T-helper 1 cell treated with Interleukin-12 subunit alpha and Interleukin-12 subunit beta and Interleukin-4 antibody, amounts not matched to agents 30 μg/mL and 1 μg/mL, for 36 hours (primary cell): ENCODE measurements at regions not wholly inside any gene's neighbourhood (a gene's known extent, or its start where the extent isn't known, plus 50 kb on each side); places are given as distances from the start of the nearest gene placed in this dataset.

Experiments used
- H3K27ac Mint-ChIP-seq: one replicate; pipeline ENCODE4 v1.8.0; 2021; ENCODE audit warnings: mild to moderate bottlenecking, mixed read lengths
- H3K27me3 Mint-ChIP-seq: one replicate; pipeline ENCODE4 v1.8.0; 2021; ENCODE audit warnings: low read depth, mixed read lengths
- H3K36me3 Mint-ChIP-seq: one replicate; pipeline ENCODE4 v1.8.0; 2021; ENCODE audit warnings: low read depth, mixed read lengths
- H3K4me1 Mint-ChIP-seq: one replicate; pipeline ENCODE4 v1.8.0; 2021; ENCODE audit warnings: low read depth, mixed read lengths
- H3K4me3 Mint-ChIP-seq: one replicate; pipeline ENCODE4 v1.8.0; 2021; ENCODE audit warnings: mild to moderate bottlenecking, moderate library complexity, mixed read lengths
- H3K9me3 Mint-ChIP-seq: one replicate; pipeline ENCODE4 v1.8.0; 2021; ENCODE audit warnings: mixed read lengths

DNA sequence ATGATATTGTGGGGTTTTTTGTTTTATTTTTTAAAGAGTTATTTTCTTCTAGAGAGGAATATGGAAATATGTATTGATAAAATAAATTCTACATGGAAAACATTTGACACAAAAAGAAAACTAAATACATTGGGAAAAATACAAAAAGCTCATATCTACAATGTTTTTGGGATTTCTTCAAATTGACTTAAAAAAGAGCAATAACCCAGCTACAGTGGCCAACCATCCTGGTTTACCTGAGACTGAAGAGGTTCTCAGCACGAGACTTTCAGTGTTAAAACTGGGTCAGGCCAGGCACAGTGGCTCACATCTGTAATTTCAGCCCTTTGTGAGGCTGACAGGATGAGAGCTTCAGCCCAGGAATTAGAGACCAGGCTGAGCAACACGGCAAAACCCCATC lies 56.7 kb upstream of the MYCN start:
- H3K36me3 Mint-ChIP-seq, result no peaks in the 10 kb centered on the region
- H3K27me3 Mint-ChIP-seq, result no peaks in the 10 kb centered on the region
- no peak overlapping the region for H3K27ac Mint-ChIP-seq
- no peak overlapping the region for H3K4me3 Mint-ChIP-seq
- no peaks in the 10 kb centered on the region for H3K4me1 Mint-ChIP-seq
- H3K9me3 Mint-ChIP-seq, result no peaks in the 10 kb centered on the region

GRCh38 chr2:15884790-15885189 lies 55.6 kb upstream of the MYCN start:
- no peak overlapping the region for H3K4me3 Mint-ChIP-seq
- no peaks in the 10 kb centered on the region for H3K4me1 Mint-ChIP-seq
- no peaks in the 10 kb centered on the region for H3K27me3 Mint-ChIP-seq
- H3K36me3 Mint-ChIP-seq, result no peaks in the 10 kb centered on the region
- H3K9me3 Mint-ChIP-seq, result no peaks in the 10 kb centered on the region
- H3K27ac Mint-ChIP-seq, result no peak overlapping the region

DNA sequence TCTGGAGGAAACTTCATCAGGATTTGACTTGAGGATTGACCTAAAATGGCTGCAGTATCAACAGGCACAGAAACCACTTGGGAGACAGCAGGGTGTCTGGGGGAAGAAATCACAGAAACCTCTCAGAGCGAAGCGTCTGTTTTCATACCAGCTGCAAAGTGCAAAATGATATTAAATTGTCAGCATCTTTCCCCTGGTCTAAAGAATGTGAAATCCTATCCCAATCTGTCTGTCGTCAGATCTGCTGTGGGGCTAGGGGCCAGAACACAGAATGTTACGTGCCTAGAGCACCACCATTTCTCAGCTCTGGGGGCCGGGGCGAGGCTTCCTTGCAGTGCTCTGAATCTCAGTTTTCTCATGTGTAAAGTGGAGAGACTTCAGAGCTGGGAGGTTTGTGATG lies 54.1 kb upstream of the MYCN start:
- H3K9me3 Mint-ChIP-seq, result no peaks in the 10 kb centered on the region
- no peaks in the 10 kb centered on the region for H3K4me1 Mint-ChIP-seq
- H3K4me3 Mint-ChIP-seq, result no peak overlapping the region
- H3K27ac Mint-ChIP-seq, result no peak overlapping the region
- H3K36me3 Mint-ChIP-seq, result no peaks in the 10 kb centered on the region
- no peaks in the 10 kb centered on the region for H3K27me3 Mint-ChIP-seq

DNA sequence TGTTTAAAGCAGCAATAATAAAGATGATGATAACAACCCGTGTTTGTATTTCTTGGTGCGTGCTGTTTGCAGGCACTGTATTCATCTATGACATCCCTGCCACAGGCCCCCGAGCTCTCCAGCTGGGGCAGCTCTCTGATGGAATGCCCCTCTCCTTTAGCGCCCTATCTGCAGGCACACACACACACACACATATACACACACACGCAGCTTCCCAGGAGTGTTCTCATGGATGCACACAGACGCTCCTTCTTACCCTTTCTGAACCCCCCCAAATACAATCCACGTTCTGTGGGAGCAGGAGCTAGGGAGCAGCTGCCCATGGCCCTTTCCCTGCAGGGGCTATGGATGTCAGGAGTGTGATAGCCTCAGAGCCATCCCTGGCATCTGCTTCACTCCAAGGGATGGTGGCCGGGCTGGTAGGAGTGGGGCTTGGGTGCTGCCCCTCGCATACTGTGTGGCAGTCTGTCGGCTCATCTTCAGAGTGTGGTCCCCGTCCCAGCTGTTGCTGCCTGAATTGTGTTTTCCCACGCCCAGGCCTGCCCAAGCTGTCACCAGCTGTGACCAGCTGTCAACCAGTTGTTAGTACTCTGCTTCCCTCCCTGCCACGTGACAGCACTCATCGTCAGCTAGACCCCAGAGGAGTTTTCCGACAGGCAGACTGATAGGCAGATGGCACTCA lies 50.8 kb upstream of the MYCN start:
- no peaks in the 10 kb centered on the region for H3K36me3 Mint-ChIP-seq
- no peaks in the 10 kb centered on the region for H3K9me3 Mint-ChIP-seq
- no peak overlapping the region for H3K4me3 Mint-ChIP-seq
- H3K27ac Mint-ChIP-seq, result no peak overlapping the region
- H3K27me3 Mint-ChIP-seq, result no peaks in the 10 kb centered on the region
- H3K4me1 Mint-ChIP-seq, result no peaks in the 10 kb centered on the region

DNA sequence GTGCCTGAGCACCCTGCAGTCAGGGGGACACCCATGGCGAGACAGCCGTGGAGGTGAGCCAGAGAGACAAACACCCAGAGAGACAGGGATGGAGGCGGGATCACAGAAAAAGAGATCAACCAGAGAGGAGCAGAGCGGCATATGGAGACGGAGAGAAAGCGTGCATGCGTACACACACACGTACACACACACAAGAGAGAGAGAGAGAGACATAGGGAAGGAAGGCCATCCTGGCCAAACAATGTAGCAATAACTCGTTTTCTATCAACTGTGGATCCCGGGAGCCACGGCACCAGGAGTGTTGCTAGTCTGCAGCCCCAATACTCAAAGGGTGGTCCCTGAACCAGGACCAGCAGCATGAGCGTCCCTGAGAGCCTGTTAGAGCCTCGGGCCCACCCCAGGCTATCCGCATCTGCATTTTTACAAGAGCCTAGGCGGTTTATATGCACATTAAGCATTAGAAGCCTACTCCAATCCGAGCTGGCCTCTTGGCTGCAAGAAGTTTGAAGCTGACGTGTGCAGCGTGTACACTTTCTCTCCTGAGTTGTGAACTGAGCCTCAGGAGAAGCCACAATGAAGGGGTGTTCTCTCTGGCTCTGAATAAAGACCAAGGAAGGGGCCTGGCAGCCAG lies 50.1 kb upstream of the MYCN start:
- Mint-ChIP-seq H3K9me3 (no peaks in the 10 kb centered on the region), H3K36me3 (no peaks in the 10 kb centered on the region), H3K4me1 (no peaks in the 10 kb centered on the region), H3K27me3 (no peaks in the 10 kb centered on the region), H3K4me3 (no peak overlapping the region), H3K27ac (no peak overlapping the region)
